HG03571 (cell line): ENCODE measurements at regions not wholly inside any gene's neighbourhood (a gene's known extent, or its start where the extent isn't known, plus 50 kb on each side); places are given as distances from the start of the nearest gene placed in this dataset.

Experiments
- ATAC-seq: cut with Tn5 transposase; IDR thresholded peaks from one replicate; pipeline ENCODE4 v1.9.1; 2021; ENCODE audit not compliant: unreplicated experiment

GRCh38 chr5:82620957-82621600, 342.9 kb upstream of the RPS23 start:
- no peak for ATAC-seq

- no peak for ATAC-seq
Observed at GRCh38 chr5:82619097-82619496, 340.9 kb upstream of the RPS23 start.

- no peak for ATAC-seq
Observed at GRCh38 chr5:82614706-82615105, 336.6 kb upstream of the RPS23 start.

GRCh38 chr5:82613891-82614290, 335.7 kb upstream of the RPS23 start:
- no peak for ATAC-seq

GRCh38 chr5:82610686-82611085, 332.5 kb upstream of the RPS23 start:
- no peak for ATAC-seq

- ATAC-seq, result no peak
Observed at GRCh38 chr5:82605441-82605973, 327.4 kb upstream of the RPS23 start.

- ATAC-seq, result no peak
Observed at GRCh38 chr5:82603033-82603987, 325.2 kb upstream of the RPS23 start.

- no peak for ATAC-seq
Observed at GRCh38 chr5:82601861-82602260, 323.7 kb upstream of the RPS23 start.

GRCh38 chr5:82601077-82601476, 322.9 kb upstream of the RPS23 start:
- no peak for ATAC-seq

GRCh38 chr5:82599692-82600091, 321.5 kb upstream of the RPS23 start:
- ATAC-seq, result no peak

- no peak for ATAC-seq
Observed at GRCh38 chr5:82599030-82599429, 320.9 kb upstream of the RPS23 start.

- ATAC-seq, result no peak
Observed at GRCh38 chr5:82597437-82597836, 319.3 kb upstream of the RPS23 start.

- ATAC-seq, result no peak
Observed at GRCh38 chr5:82596451-82596850, 318.3 kb upstream of the RPS23 start.

GRCh38 chr5:82595113-82595512, 317.0 kb upstream of the RPS23 start:
- ATAC-seq, result no peak

- ATAC-seq, result no peak
Observed at GRCh38 chr5:82594097-82594496, 315.9 kb upstream of the RPS23 start.

- ATAC-seq, result no peak
Observed at GRCh38 chr5:82593481-82593880, 315.3 kb upstream of the RPS23 start.

- no peak for ATAC-seq
Observed at GRCh38 chr5:82591021-82591515, 312.9 kb upstream of the RPS23 start.

- no peak for ATAC-seq
Observed at GRCh38 chr5:82590112-82590511, 312.0 kb upstream of the RPS23 start.

GRCh38 chr5:82586661-82587310, 308.6 kb upstream of the RPS23 start:
- ATAC-seq, result no peak

GRCh38 chr5:82586181-82586580, 308.0 kb upstream of the RPS23 start:
- ATAC-seq, result no peak

GRCh38 chr5:82584631-82585030, 306.5 kb upstream of the RPS23 start:
- no peak for ATAC-seq
